ENCODE measurements at regions not wholly inside any gene's neighbourhood (a gene's known extent, or its start where the extent isn't known, plus 50 kb on each side); places are given as distances from the start of the nearest gene placed in this dataset.

DNA sequence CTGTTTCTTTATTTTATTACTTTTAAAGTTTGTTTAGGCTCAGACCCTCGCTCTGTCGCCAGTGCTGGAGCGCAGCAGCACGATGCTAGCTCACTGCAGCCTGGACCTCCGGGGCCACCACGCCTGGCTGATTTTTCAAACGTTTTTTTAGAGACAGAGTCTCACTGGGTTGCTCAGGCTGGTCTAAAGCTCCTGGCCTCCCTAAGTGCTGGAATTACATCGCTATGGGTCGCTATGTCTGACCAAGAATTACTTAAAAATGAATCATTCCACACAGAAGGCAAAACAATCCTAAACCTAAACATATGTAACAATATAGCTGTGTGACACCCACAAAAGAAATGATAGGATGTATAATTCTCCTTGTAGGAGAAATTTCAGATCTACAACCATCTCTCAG lies 86.9 kb upstream of the SIMC1 start:
- DNase-seq: no peak

DNA sequence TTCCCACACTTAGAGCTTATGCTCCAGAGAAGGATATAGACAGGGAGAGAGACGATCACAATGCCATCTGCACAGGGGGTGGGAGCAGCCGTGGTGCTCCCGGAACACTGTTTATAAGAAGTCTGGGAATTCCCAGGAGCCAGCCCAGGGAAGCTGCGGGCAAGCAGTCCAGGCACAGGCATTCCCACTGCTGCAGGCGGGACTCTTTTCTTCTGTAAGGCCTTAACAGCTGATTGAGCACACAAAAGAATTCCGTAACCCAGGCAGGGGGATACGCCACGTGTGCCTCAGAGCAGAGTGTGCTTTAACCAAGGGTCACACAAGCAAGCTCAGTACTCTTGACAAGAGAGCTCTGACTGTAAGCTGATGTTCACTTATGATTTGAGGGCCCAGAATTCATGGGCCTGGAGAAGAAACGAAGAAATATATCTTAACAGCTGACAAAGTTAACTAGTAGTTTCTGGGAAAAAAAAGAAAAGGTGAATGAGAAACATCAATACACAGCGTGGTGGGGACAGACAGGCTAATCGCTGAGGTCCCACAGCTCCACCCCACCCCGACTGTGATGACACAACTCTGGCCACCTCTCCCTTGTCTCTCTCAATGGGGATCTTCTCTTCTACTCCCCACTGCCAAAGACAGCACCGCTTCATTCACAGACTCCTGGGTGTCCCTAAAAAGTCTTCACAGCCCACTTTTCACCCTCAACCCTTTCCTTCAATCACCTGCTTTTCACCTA lies 85.9 kb upstream of the SIMC1 start:
- no peak for DNase-seq

DNA sequence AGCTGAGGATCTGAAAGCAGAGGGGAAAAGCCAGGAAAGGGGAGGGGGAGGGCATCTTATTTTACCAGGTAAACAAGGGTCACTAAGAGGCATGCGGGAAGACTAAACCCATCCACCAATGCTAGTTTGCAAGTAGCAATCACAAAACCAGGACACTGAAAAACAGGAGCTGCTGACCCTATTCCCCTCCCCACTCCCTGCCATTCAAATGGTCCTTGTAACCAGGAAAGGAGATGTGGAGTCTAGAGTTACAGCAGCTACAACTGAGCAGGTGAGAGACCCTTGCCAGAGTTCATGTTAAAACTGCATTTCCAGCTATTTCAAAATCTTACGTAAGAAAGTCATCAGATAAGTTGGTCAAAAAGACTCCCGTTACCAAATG lies 85.3 kb upstream of the SIMC1 start:
- no peak for DNase-seq

DNA sequence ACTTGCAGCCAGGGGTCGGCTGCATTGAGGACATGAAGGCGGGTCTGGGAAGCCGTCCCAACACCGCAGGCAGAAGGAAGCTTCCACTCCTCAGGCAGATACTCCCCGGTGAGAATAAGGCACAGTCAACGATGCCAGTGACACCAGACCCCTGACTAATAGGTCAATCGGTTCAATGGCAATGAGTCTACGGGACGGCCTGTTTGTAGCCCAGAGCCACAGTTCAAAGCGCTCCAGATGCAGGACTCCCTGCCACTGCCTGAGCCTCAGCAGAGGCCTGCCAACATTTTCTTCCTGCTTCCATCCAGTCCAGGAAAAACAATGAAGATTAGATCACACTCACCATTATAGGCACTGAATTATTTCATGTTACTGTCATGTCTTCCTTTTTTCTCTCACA lies 84.5 kb upstream of the SIMC1 start:
- DNase-seq: no peak

DNA sequence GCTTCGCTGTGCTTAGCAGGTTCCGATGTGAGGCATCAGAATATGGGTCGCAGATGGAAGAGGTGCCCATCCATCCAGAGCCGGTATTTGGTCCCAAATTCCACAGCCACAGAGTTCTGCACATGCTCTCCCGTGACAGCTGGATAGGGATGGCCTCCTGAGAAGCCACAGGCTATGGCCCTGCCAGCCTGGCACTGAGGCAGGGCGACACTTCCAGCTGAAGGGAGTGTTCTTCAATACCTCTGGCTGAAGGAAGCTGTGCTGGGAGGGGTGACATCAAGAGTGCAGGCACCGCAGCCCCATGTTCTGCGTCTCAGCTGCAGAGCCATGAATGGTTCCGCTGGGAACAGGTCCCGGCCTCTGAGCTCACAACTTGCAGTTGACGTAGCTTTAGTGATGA lies 83.4 kb upstream of the SIMC1 start:
- no peak for DNase-seq

DNA sequence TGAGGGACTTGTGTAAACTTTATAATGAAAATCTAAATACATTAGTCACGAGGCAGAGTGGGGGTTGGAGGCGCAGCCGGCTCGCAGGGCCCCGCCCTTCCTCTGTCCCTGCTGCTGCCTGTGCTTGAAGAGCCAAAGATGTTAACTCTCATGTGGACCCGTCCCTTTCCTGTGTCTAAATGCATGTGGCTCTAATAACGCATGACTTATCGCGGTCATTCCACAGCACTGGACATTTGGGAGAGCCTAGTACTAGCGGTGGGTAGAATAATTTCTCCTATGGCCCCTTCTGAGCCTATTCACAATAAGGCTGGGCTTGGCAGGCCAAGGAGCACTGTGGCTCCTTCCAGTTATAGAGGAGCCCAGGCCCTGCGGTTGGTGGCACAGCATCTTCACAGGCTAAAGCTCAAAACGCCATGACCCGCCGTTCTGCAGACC lies 82.3 kb upstream of the SIMC1 start:
- DNase-seq: no peak

DNA sequence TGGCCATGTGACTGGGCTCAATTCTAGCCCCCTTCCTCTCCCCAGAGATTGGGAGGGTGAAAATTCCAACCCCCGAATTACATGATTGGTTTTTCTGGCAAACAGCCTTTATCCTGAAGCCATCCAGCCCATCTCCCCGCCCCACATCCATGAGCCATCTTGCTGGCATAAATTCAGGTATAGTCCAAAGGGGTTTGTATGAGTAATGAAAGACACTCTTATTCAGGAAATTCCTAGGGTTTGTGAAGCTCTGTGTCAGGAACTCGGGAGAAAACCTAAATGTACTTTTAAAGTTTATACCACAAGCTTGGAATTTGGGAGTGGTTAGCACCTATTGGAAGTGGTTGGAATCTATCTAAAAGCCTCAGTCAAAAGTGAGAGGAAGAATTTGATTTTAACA lies 80.6 kb upstream of the SIMC1 start:
- DNase-seq: no peak

DNA sequence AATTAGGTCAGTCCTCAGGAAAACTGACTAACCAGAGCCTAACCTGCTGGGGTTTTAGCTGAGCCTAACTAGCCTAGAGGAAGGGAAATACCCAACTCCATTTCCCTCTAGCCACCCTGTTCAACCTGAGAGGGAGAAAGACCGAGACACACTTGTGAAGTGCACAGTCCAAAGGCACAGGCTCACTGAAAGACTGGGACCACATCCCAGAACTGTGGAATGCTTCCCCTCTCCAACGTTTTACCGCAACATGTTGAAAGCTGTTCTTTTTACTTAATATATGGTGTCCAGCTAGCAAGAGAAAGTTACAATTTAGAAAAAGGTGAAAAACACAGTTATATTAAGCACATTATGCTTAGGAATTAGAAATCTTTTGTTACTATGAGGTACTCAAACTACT lies 76.8 kb upstream of the SIMC1 start:
- no peak for DNase-seq

DNA sequence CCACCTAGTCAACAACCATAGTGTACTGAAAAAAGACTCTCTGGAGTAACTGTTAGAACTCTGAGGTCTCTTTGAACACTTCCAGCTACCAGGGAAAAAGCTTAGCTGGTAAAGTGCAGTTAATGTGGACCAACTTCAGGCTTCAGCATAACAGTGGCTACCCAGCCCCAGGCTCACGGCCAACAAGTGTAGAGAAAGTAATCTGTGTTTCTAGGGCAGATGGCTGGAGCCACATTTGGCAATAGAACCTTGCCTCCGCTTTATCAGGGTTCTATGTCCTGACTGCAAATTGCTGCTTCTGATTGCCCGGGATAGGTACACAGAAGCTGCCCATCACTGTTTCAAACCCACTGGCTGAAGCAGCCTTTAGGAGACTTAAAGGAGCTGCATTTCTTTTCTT lies 76.0 kb upstream of the SIMC1 start:
- no peak for DNase-seq

DNA sequence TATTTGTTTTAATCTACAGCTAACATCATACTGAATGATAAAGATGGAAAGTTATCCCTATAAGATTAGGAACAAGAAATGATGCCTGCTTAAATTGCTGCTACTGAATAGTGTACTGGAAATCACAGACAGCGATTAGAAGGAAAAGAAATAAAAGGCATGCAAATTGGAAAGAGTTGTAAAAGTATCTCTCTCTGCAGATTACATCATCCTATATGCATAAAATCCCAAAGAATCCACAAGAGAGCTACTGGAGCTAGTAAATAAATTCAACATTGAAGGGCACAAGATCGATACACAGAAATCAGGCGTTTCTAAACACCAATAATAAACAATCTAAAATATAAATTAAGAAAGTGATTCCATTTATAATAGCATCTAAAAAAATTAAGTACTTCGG lies 75.3 kb upstream of the SIMC1 start:
- no peak for DNase-seq

DNA sequence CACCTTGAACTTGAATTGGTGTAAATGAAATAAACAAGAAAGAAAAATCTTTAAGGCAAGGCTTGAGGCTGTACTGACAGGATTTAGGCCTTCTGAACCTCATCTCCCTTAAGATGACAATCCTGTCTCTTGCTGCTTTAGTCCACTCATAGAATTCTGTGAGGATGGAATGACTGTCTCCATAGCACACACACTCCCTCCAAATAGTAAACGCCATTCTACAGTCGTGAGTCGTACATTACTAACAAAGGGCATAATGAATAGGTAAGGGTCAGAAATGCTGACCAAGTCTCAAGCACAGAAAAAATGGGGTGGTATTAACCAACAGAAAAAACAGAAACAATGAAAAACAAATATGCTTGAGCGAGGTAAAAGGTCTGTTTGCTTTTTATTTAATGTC lies 71.8 kb upstream of the SIMC1 start:
- no peak for DNase-seq

DNA sequence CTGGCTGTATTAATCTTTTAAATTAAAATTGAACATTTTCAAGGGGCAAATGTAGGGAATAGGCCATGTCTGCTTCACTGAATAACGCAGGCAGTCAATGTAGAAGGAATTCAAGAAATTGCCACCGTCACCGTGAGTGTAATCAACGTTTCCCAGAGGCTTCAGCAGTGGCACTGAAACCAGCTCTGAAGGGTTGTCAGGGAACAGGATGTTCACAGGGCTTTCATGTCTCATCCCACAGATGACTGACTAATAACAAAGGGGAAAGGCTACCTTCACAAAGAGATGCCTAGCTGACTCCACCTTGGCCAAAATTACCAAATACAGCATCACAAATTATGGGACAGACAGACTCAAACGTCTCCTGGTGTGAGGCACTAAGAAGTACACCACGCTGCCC lies 70.4 kb upstream of the SIMC1 start:
- DNase-seq: no peak

DNA sequence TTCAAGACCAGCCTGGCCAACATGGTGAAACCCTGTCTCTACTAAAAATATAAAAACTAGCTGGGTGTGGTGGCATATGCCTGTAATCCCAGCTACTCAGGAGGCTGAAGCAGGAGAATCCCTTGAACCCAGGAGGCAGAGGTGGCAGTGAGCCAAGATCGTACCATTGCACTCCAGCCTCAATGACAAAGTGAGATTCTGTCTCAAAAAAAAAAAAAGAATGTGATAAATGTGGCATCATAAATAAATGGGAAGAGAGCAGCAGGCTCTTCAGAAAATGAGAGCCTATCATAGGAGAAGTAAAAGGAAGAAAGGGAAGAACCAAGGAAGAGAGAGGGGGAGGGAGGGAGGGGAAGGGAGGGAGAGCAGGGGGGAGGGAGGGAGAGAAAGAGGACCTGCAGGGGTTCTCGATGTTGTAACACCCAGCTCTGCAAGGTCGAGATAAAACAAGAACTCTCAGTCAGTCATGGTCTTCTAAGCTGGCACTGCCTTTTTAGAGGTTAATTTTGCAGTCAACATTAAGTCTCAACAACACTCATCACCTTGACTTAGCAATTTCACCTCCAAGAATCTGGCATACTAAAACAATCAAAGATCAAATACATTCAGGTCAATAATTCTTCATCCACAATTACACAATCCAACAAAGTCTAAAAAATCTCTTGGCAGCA lies 68.7 kb upstream of the SIMC1 start:
- no peak for DNase-seq

DNA sequence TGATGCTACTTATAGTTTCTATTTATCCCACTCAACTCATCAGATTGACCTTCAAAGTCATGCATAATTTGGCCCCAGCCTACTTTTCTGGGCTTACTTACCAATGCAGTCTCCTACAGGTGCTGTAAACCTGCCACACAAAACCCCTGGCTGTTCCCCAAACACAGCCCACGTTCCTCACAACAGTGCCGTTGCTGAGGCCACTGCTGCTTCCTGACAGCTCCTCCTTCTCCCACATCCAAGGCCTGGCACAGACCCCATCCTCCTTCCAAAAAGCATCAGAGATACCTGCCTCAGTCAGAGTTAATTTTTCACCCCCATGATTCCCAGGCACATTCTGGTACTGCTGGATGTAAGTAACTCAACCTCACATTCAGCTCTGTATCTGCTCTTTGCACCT lies 68.1 kb upstream of the SIMC1 start:
- no peak for DNase-seq

DNA sequence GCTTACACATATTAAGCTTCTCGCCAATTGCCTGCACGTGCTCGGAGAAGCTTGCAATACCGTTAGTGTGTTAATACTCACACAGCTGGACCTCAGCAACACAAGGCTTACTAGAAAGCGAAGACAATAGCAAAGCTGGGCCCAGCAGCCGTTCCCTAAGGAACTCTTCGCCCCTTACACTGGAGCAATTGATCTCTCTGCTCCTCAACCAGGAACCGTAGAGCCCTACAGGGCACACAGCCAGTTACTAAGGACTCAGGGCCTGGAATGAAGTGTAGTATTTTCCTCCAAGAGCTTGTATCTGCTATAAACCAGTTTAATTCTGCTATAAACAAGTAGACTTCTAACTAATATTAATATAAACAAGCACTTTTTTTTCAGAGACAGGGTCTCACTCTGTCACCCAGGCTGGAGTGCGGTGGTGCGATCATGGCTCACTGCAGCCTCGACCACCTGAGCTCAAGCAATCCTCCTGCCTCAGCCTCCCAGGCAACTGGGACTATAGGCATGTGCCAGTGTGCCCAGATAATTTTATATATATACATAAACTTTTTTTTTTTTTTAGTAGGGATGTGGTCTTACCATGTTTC lies 67.0 kb upstream of the SIMC1 start:
- no peak for DNase-seq

DNA sequence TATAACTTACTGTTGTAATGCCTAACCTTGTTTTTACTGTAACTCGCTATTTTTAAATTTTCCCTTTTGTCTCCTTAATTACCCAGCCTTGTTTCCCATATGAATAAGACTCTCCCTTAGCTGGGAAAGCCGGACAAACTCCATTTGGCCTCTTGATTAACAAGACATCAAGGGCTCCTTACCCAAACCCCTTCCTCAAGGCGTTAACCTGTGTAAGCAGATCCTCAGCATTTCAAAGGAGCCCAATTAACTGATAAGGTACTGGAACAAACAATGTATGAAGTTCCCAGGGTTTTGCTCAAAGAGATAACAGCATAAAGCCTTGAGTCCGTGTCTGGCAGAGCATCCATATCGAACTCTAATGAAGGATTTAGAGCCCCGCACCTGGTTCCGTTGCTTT lies 66.0 kb upstream of the SIMC1 start:
- no peak for DNase-seq

DNA sequence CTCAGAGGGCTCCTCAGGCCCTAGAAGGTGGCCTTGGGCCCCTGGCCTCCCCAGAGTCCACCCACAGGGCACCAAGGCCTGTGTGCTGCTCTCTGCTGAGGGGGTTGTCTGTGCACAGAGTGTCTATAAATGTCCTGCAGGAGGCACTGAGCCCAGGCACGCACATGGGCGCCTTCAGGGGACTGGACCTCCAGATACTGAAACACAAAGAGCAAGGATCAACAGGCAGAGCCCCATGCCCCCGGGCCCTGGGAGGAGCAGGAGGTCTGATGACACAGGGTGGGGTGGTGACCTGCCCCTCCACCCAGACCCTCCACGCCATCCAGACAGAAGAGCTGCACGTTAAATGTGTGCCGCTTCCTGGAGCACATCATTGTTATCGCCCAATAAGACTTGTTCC lies 64.6 kb upstream of the SIMC1 start:
- no peak for DNase-seq

DNA sequence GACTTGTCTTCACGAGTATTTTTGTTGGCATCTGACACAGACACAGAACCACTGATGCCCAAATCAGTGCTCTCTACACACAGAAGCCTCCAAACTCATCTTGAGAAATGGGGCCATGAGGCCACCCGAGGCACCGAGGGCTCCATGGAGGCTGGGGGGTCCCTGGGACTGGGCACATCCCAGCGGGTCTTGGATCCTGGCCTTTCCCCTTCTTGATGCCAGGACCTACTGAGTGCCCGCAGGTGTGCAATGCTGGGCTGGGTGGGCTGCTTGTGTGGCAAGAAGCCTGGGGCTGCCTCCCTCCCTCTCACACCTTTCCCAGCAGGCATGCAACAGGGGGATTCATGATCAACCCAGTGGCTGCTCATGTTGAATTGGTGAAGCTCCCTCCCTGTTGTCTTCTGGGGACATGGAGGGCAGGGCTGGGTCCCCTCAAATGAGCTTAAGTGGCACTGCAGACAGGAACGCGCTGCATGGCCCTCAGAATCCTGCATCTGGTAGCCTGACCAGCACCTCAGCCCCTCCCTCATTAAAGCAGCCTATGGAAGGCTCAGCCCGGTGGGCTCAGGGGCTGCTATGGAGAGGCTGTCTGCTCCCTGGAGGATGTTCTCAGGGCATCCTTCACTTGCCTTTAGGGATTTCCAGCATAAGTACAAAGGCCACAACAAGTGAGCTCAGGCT lies 63.7 kb upstream of the SIMC1 start:
- DNase-seq: no peak

DNA sequence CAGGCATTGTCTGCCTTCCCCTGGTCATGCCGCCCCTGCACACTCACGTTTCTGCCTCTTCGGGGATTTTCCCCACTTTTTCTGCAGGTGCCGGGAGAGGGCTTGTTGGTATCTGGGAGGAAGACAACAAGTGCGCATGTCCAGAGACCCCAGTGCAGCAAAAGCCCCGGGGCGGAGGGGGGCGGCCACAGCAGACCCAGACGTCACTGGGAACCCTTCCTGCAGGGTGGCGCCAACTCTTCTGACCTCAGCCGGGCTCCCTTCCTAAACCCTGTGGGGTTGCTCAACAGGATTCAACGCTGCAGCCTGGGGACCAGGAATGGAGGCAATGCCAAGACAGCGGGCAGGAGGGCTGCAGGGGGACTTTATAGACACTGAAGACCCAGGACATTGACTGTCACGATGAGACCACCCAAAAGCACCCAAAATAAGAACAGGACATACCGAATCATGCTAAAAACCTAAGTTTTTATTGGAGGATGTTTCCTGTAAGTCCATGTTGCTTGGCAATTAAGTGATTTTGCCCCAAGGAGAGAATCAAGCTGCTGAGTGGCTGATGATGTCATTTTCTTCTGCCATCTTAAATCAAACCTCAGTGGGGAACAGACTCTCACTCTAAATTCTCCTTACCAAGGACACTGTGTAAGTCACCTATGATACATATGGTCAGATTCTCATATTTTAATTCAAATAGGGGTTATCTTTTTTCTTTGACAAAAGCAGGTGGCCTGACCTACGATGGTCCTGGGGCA lies 62.9 kb upstream of the SIMC1 start:
- DNase-seq: no peak

DNA sequence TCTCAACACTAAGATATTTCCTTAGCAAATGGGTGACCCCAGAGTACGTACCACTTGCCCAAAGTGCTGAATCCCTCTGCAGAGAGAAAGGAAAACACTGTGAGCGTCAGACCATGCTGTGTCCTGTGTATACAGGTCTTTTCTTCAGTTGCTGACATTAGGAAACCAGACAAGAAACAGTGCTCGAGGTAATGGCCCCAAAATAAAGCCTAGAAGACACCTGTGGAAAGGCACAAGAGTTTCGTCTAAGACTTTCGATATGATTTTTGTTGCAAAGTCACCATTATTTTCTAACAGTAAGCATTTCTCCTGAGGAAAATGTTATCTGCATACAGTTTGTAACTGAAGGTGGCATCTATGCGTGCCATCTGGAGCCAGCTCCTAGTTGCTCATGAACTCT lies 62.0 kb upstream of the SIMC1 start:
- DNase-seq: no peak

DNA sequence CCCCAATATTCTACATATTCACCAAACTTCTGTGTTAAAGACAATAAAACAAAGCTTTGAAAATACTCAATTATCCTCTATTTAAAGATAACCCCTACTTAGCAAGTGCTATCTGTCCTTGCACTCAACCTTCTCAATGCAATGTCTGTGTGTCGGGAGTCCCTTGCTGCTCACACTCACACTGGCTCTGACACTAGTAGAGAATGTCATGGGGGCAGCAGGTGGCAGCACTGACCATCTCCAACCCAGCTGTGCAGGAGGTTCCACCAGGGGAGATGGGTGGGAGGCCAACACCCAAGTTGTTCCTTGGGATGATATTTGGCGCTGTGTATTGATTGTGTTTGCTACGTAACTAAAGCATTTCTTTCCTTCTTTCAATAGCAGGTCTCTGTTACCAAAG lies 59.4 kb upstream of the SIMC1 start:
- no peak for DNase-seq

DNA sequence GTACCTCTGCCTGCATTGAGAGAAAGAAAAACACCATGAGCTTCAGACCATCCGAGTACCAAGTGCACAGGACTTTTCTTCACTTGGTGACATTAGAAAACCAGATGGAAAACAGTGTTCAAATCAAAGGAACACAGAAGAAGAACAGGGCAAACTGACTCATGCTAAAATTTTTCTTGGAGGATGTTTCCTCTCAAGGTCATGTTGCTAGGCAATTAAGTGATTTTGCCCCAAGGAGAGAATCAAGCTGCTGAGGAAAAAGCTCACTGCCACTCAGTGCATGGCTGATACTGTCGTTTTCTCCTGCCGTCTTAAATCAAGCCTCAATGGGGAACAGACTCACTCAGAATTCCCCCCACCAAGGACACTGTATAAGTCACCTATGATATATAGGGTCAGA lies 57.9 kb upstream of the SIMC1 start:
- DNase-seq: no peak

DNA sequence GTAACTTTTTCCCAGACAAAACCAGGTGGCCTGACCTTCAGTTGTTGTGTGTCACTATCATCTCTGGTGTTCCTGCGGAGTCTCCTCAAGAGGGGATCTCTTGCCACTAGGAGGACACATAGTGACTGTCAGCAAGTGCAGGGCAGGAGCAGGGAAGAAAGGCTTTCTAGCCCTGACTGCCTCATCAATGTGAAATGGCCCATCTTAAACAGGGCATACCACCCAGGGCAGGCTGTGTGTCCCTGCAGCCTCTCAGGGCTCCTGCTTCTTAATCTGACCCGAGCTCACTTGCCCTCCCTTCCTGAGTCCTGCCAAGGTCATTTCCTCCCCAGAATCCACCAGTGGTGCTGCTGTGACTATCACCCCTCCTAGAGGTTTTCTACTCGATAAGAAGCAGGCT lies 57.4 kb upstream of the SIMC1 start:
- DNase-seq: no peak
